ENCODE measurements at regions not wholly inside any gene's neighbourhood (a gene's known extent, or its start where the extent isn't known, plus 50 kb on each side); places are given as distances from the start of the nearest gene placed in this dataset.

- TF ChIP-seq CTCF (IDR thresholded peaks at IDR 0.05; ENCODE audit: low read length) (no peak), EZH2 (optimal IDR thresholded peaks at IDR 0.05; ENCODE audit: low read depth, low read length) (no peak)
These were observed 930.3 kb upstream of the C9orf72 start for GRCh38 chr9:28503573-28503972.
